Endodermal cell (in vitro differentiated cells): ENCODE measurements at regions not wholly inside any gene's neighbourhood (a gene's known extent, or its start where the extent isn't known, plus 50 kb on each side); places are given as distances from the start of the nearest gene placed in this dataset.

Experiments used
- DNase-seq: peaks from one replicate; pipeline ENCODE4 v3.0.0-alpha.2; 2017
- H3K27ac ChIP-seq: 2 replicates; pipeline ENCODE4 v1.5.1; 2013; ENCODE audit warnings: mild to moderate bottlenecking, low read depth, low read length, moderate library complexity
- H3K27me3 ChIP-seq: 2 replicates; pipeline ENCODE4 v1.6.1; 2013; ENCODE audit warnings: mild to moderate bottlenecking, low read length, moderate library complexity; ENCODE audit not compliant: insufficient read depth, control insufficient read depth, poor library complexity, severe bottlenecking
- H3K36me3 ChIP-seq: 2 replicates; pipeline ENCODE4 v1.7.0; 2013; ENCODE audit warnings: mild to moderate bottlenecking, low read length, moderate library complexity; ENCODE audit not compliant: control insufficient read depth, insufficient read depth
- H3K4me1 ChIP-seq: one replicate; pipeline ENCODE4 v1.7.0; 2013; ENCODE audit warnings: low read length; ENCODE audit not compliant: control insufficient read depth, insufficient read depth
- H3K4me3 ChIP-seq: 2 replicates; pipeline ENCODE4 v1.5.1; 2013; ENCODE audit warnings: mild to moderate bottlenecking, low read length, moderate library complexity
- H3K9ac ChIP-seq: 2 replicates; pipeline ENCODE4 v1.6.1; 2013; ENCODE audit warnings: mild to moderate bottlenecking, low read length, moderate library complexity; ENCODE audit not compliant: poor library complexity, severe bottlenecking; ENCODE audit errors: extremely low read depth
- H3K9me3 ChIP-seq: 2 replicates; pipeline ENCODE4 v1.6.1; 2013; ENCODE audit warnings: mild to moderate bottlenecking, low read length, moderate library complexity; ENCODE audit not compliant: control insufficient read depth
- H3K27ac Mint-ChIP-seq: 2 replicates; pipeline ENCODE4 v1.8.0; 2020; ENCODE audit warnings: mixed read lengths
- H3K27me3 Mint-ChIP-seq: 2 replicates; pipeline ENCODE4 v1.8.0; 2021; ENCODE audit warnings: mild to moderate bottlenecking, mixed read lengths; ENCODE audit not compliant: insufficient read depth
- H3K36me3 Mint-ChIP-seq: 2 replicates; pipeline ENCODE4 v1.8.0; 2020; ENCODE audit warnings: low read depth, mixed read lengths
- H3K4me1 Mint-ChIP-seq: 2 replicates; pipeline ENCODE4 v1.8.0; 2020; ENCODE audit warnings: mixed read lengths
- H3K4me3 Mint-ChIP-seq: 2 replicates; pipeline ENCODE4 v1.8.0; 2020; ENCODE audit warnings: mild to moderate bottlenecking, moderate library complexity, mixed read lengths
- H3K9me3 Mint-ChIP-seq: 2 replicates; pipeline ENCODE4 v1.8.0; 2020; ENCODE audit warnings: mild to moderate bottlenecking, mixed read lengths
- CTCF ChIP-seq: fragments of 200-600 bp; sonication (generic); conservative IDR thresholded peaks from 2 replicates; pipeline ENCODE4 v1.5.0; 2021; ENCODE audit warnings: antibody characterized with exemption, mild to moderate bottlenecking
- WGBS, 2 experiments: methylation state at CpG; one replicate each; pipeline versions ENCODE4 v1.1.5 to v1.1.7; 2013; ENCODE audit warnings: missing lambda C conversion rate in 2 of 2, mixed read lengths in 1 of 2; ENCODE audit not compliant: insufficient coverage in 1 of 2, insufficient read length in 1 of 2; 5-methylcytosine and 5-hydroxymethylcytosine counted together

DNA sequence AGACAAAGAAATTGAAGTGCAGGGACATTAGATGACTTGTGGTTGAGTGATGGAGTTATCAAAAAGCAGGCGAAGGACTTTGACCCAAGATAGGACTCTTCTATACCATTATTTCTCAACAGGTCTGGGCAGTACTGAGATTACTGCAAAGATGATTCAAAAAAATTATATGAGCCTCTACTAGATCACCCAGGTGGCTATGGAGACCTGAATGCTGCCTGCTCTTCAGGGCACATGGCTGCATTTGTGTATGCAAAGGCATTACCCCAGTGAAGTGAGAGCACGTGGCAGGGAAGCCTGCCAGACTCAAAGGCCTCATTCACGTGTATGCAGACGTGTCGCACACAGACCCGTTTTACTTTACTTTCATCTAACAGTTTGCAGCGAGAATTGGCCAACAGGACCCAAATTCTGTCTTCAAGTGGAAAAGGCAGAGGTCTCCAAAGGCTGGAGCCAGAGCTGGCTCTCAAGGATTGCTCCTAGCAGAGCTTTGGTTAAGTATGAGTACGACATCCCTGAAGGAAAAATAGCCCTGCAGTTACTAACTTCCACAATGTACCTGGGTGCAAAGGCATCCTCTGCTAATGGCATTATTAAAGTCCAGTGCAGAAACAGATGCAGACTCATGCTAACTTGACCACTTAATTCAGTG lies 113.8 kb upstream of the ARMC2 start:
- peak; percentile 50 for DNase-seq
- H3K27me3 Mint-ChIP-seq: peaks cover 82% of the 10 kb centered on the region
- Histone ChIP-seq H3K9ac (no peak overlapping the region), H3K27ac (no peak overlapping the region), H3K36me3 (no peaks in the 10 kb centered on the region), H3K27me3 (peaks cover 20% of the 10 kb centered on the region), H3K4me1 (peaks cover 3% of the 10 kb centered on the region), H3K4me3 (no peak overlapping the region), H3K9me3 (no peaks in the 10 kb centered on the region)
- H3K9me3 Mint-ChIP-seq: no peaks in the 10 kb centered on the region
- TF ChIP-seq CTCF: no peak
- peaks cover 38% of the 10 kb centered on the region for H3K4me1 Mint-ChIP-seq
- no peaks in the 10 kb centered on the region for H3K36me3 Mint-ChIP-seq
- no peak overlapping the region for H3K4me3 Mint-ChIP-seq
- no peak overlapping the region for H3K27ac Mint-ChIP-seq
- WGBS, 2 experiments: 74 to 76% methylated on average over 7 to 8 of the region's 8 CpGs

- peaks cover 80% of the 10 kb centered on the region for H3K27me3 Mint-ChIP-seq
- Histone ChIP-seq H3K27me3 (peaks cover 16% of the 10 kb centered on the region), H3K27ac (no peak overlapping the region), H3K4me1 (peaks cover 3% of the 10 kb centered on the region), H3K9ac (no peak overlapping the region), H3K9me3 (no peaks in the 10 kb centered on the region), H3K36me3 (no peaks in the 10 kb centered on the region), H3K4me3 (no peak overlapping the region)
- H3K4me1 Mint-ChIP-seq: peaks cover 37% of the 10 kb centered on the region
- H3K4me3 Mint-ChIP-seq: no peak overlapping the region
- TF ChIP-seq CTCF: no peak
- DNase-seq: peak; percentile 41
- 91 to 96% methylated on average over 2 of the region's 2 CpGs for WGBS, 2 experiments
- H3K36me3 Mint-ChIP-seq: no peaks in the 10 kb centered on the region
- no peak overlapping the region for H3K27ac Mint-ChIP-seq
- no peaks in the 10 kb centered on the region for H3K9me3 Mint-ChIP-seq
Measured at GRCh38 chr6:108735310-108736001, 112.8 kb upstream of the ARMC2 start.

DNA sequence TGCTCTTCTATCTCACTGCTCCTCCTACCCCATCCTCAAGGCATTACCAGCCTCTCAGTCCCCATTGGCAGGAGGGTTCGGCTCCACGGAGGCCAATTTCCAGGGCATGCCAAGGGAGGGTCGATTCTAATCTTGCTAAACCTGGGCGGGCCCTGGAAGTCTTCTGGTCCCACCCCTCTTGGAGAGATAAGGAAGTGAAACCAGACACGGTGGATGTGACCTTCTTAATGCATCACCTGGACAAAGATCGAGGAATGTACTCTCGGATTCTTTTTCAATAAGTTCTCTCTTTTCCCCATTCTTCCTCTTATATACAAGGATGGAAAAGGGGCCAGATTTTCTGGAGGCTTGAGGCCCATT lies 112.2 kb upstream of the ARMC2 start:
- Histone ChIP-seq H3K27ac (no peak overlapping the region), H3K36me3 (no peaks in the 10 kb centered on the region), H3K9ac (no peak overlapping the region), H3K4me3 (no peak overlapping the region), H3K27me3 (peaks cover 11% of the 10 kb centered on the region), H3K9me3 (no peaks in the 10 kb centered on the region), H3K4me1 (no peaks in the 10 kb centered on the region)
- Mint-ChIP-seq H3K27ac (no peak overlapping the region), H3K4me3 (no peak overlapping the region), H3K4me1 (peaks cover 32% of the 10 kb centered on the region), H3K36me3 (no peaks in the 10 kb centered on the region), H3K9me3 (no peaks in the 10 kb centered on the region), H3K27me3 (peaks cover 75% of the 10 kb centered on the region)
- no peak for TF ChIP-seq CTCF
- WGBS, 2 experiments: 77% methylated on average over 6 of the region's 7 CpGs; no CpG with 5 or more reads in 1 of the 2 experiments
- DNase-seq: peak; percentile 74
